ENCODE measurements at regions not wholly inside any gene's neighbourhood (a gene's known extent, or its start where the extent isn't known, plus 50 kb on each side); places are given as distances from the start of the nearest gene placed in this dataset.

GRCh38 chr4:67201334-67201733 is 344.0 kb downstream of the CENPC start:
- no peaks in the 10 kb centered on the region for H3K36me3 ChIP-seq
- TF ChIP-seq CTCF (IDR thresholded peaks at IDR 0.05), result no peak
- no peaks in the 10 kb centered on the region for H3K27me3 ChIP-seq
- no peak overlapping the region for H3K4me3 ChIP-seq (ENCODE audit: low read depth in 1 of 2, low read length in 1 of 2)
- no peak overlapping the region for H3K27ac ChIP-seq
- H3K4me1 ChIP-seq (ENCODE audit: control insufficient read depth in 1 of 2, insufficient read depth in 1 of 2, low read depth in 1 of 2, low read length in 1 of 2), result no peaks in the 10 kb centered on the region
- H3K9me3 ChIP-seq, result no peaks in the 10 kb centered on the region

- no peak overlapping the region for H3K4me3 ChIP-seq (ENCODE audit: low read depth in 1 of 2, low read length in 1 of 2)
- H3K9me3 ChIP-seq, result no peaks in the 10 kb centered on the region
- H3K27me3 ChIP-seq, result no peaks in the 10 kb centered on the region
- H3K27ac ChIP-seq, result no peak overlapping the region
- H3K4me1 ChIP-seq (ENCODE audit: control insufficient read depth in 1 of 2, insufficient read depth in 1 of 2, low read depth in 1 of 2, low read length in 1 of 2), result no peaks in the 10 kb centered on the region
- TF ChIP-seq CTCF (IDR thresholded peaks at IDR 0.05), result no peak
- H3K36me3 ChIP-seq, result no peaks in the 10 kb centered on the region
Measured at GRCh38 chr4:67198727-67199126, 346.6 kb downstream of the CENPC start.

GRCh38 chr4:67167849-67168248 is 377.5 kb downstream of the CENPC start:
- Histone ChIP-seq H3K27me3 (no peaks in the 10 kb centered on the region), H3K4me3 (ENCODE audit: low read depth in 1 of 2, low read length in 1 of 2) (no peak overlapping the region), H3K27ac (no peak overlapping the region), H3K36me3 (no peaks in the 10 kb centered on the region), H3K9me3 (no peaks in the 10 kb centered on the region), H3K4me1 (ENCODE audit: control insufficient read depth in 1 of 2, insufficient read depth in 1 of 2, low read depth in 1 of 2, low read length in 1 of 2) (no peaks in the 10 kb centered on the region)
- TF ChIP-seq CTCF (IDR thresholded peaks at IDR 0.05), result no peak

- no peak overlapping the region for H3K27ac ChIP-seq
- TF ChIP-seq CTCF (IDR thresholded peaks at IDR 0.05), result no peak
- H3K36me3 ChIP-seq, result no peaks in the 10 kb centered on the region
- H3K27me3 ChIP-seq, result no peaks in the 10 kb centered on the region
- no peak overlapping the region for H3K4me3 ChIP-seq (ENCODE audit: low read depth in 1 of 2, low read length in 1 of 2)
- no peaks in the 10 kb centered on the region for H3K9me3 ChIP-seq
- no peaks in the 10 kb centered on the region for H3K4me1 ChIP-seq (ENCODE audit: control insufficient read depth in 1 of 2, insufficient read depth in 1 of 2, low read depth in 1 of 2, low read length in 1 of 2)
Measured at GRCh38 chr4:67162690-67163089, 382.6 kb downstream of the CENPC start.

GRCh38 chr4:67161311-67161710 is 384.0 kb downstream of the CENPC start:
- Histone ChIP-seq H3K27me3 (no peaks in the 10 kb centered on the region), H3K27ac (no peak overlapping the region), H3K4me3 (ENCODE audit: low read depth in 1 of 2, low read length in 1 of 2) (no peak overlapping the region), H3K4me1 (ENCODE audit: control insufficient read depth in 1 of 2, insufficient read depth in 1 of 2, low read depth in 1 of 2, low read length in 1 of 2) (no peaks in the 10 kb centered on the region), H3K9me3 (no peaks in the 10 kb centered on the region), H3K36me3 (no peaks in the 10 kb centered on the region)
- TF ChIP-seq CTCF (IDR thresholded peaks at IDR 0.05), result no peak

- Histone ChIP-seq H3K4me3 (ENCODE audit: low read depth in 1 of 2, low read length in 1 of 2) (no peak overlapping the region), H3K9me3 (no peaks in the 10 kb centered on the region), H3K4me1 (ENCODE audit: control insufficient read depth in 1 of 2, insufficient read depth in 1 of 2, low read depth in 1 of 2, low read length in 1 of 2) (no peaks in the 10 kb centered on the region), H3K36me3 (no peaks in the 10 kb centered on the region), H3K27ac (no peak overlapping the region), H3K27me3 (no peaks in the 10 kb centered on the region)
- no peak for TF ChIP-seq CTCF (IDR thresholded peaks at IDR 0.05)
Measured at GRCh38 chr4:67160394-67160793, 384.9 kb downstream of the CENPC start.
